ENCODE measurements at regions not wholly inside any gene's neighbourhood (a gene's known extent, or its start where the extent isn't known, plus 50 kb on each side); places are given as distances from the start of the nearest gene placed in this dataset.

DNA sequence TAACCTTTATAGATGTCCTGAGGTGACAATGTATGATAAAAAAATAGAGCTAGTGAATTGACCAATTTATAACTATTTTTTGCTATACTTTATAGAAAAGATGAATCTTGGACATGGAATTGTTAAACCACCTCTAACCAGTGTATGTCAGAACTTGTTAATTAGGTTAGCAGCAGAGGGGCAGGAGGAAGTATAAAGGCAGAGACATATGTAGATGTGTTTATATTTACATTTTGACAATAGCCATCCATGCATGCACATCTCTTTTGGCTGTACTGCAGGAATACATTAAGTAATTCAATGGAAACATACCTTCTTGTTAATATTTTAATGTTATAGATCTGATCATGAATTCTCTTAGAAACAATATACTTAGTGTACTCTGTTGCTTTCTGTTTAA, 254.6 kb upstream of the NT5E start:
- H3K4me3 ChIP-seq (ENCODE audit: low read depth, low read length) = no peak overlapping the region
- DNase-seq (ENCODE audit: low read depth) = no peak
- in situ Hi-C loops (cut with HindIII; ENCODE audit: low sequenced_read_pairs) = no loop called here
- TF ChIP-seq, protein P1, sequence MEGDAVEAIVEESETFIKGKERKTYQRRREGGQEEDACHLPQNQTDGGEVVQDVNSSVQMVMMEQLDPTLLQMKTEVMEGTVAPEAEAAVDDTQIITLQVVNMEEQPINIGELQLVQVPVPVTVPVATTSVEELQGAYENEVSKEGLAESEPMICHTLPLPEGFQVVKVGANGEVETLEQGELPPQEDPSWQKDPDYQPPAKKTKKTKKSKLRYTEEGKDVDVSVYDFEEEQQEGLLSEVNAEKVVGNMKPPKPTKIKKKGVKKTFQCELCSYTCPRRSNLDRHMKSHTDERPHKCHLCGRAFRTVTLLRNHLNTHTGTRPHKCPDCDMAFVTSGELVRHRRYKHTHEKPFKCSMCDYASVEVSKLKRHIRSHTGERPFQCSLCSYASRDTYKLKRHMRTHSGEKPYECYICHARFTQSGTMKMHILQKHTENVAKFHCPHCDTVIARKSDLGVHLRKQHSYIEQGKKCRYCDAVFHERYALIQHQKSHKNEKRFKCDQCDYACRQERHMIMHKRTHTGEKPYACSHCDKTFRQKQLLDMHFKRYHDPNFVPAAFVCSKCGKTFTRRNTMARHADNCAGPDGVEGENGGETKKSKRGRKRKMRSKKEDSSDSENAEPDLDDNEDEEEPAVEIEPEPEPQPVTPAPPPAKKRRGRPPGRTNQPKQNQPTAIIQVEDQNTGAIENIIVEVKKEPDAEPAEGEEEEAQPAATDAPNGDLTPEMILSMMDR (IDR thresholded peaks at IDR 0.05; ENCODE audit: low read depth, low read length, missing control alignments) = no peak

DNA sequence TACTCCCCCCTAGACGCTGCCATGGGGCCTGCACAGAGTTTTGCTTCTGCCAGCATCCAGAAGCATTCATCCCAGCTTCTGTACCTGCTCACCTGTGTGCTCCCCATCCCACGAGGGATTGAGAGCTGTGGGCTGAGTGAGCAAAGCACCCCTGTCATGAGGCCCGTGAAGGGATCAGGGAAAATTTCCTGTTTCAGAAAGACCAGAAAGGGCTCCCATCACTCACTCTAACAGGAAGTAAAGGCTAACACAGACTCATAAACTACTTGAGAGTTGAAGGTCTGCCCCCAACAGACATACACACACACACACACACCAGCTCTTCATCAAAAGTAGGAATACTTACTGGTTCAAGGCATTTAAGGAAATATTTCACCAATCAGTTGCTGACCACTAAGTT, 256.5 kb upstream of the NT5E start:
- DNase-seq (ENCODE audit: low read depth) = no peak
- in situ Hi-C loops (cut with HindIII; ENCODE audit: low sequenced_read_pairs) = no loop called here
- no peak overlapping the region for H3K4me3 ChIP-seq (ENCODE audit: low read depth, low read length)
- TF ChIP-seq, protein P1 (IDR thresholded peaks at IDR 0.05; ENCODE audit: low read depth, low read length, missing control alignments) = no peak

DNA sequence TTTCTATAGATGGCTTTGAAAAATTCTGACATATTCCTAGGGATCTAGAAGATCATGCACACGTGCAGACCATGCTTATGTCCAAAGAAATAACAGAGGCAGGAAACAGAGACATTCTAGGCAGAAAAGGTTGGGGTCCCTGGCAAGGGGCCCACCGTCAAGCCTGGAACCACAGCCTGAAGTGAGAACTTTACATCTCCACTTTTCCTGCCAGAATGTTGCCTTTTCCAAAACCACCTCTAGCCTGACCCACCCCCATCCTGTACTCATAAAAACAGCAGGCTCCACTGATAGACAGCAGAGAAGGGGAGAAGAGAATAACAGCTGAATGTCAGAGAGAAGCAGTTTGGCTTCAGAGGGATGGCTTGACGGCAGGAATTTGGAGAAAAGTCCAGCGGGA, 257.3 kb upstream of the NT5E start:
- no peak overlapping the region for H3K4me3 ChIP-seq (ENCODE audit: low read depth, low read length)
- TF ChIP-seq, protein P1 (IDR thresholded peaks at IDR 0.05; ENCODE audit: low read depth, low read length, missing control alignments) = no peak
- in situ Hi-C loops (cut with HindIII; ENCODE audit: low sequenced_read_pairs) = no loop called here
- DNase-seq (ENCODE audit: low read depth) = no peak

DNA sequence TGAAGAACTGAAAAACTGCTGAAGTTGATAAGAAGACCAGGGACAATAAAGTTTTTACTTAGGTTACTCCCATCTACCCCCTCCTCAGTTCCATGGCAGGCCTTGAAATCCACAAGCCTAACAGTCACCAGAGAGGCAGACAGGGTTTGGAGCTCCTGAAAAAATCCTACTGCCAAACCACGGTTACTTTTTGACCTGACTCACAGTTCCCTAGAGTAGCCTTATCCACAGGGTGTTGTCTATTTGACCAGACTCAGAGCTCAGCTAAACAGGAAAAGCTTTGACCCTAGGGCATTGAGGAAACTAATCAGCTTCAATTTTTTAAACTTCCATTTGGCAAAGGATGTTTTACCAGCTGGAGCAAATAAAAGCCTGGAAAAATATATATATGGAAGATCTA, 257.7 kb upstream of the NT5E start:
- in situ Hi-C loops (cut with HindIII; ENCODE audit: low sequenced_read_pairs) = no loop called here
- no peak overlapping the region for H3K4me3 ChIP-seq (ENCODE audit: low read depth, low read length)
- TF ChIP-seq, protein P1 (IDR thresholded peaks at IDR 0.05; ENCODE audit: low read depth, low read length, missing control alignments) = no peak
- DNase-seq (ENCODE audit: low read depth) = no peak

DNA sequence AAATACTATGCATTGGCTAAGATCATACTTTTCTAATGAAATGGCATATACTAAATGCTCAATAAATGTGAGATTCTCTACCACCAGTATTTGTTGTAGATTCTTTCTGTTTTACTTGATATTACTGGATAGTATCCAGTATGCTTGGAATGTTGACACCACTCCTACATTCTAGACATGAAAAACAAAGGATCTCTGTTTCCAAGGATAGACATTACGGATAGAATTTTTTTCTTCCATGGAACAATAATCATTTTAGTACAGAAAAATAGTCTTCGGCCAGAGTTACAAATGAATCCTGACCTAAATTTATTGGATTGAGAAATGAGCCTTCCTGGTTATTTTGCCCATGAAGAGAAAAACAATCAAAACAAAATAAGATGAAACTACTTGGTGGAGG, 258.2 kb upstream of the NT5E start:
- in situ Hi-C loops (cut with HindIII; ENCODE audit: low sequenced_read_pairs) = no loop called here
- no peak overlapping the region for H3K4me3 ChIP-seq (ENCODE audit: low read depth, low read length)
- DNase-seq (ENCODE audit: low read depth) = no peak
- TF ChIP-seq, protein P1 (IDR thresholded peaks at IDR 0.05; ENCODE audit: low read depth, low read length, missing control alignments) = no peak

DNA sequence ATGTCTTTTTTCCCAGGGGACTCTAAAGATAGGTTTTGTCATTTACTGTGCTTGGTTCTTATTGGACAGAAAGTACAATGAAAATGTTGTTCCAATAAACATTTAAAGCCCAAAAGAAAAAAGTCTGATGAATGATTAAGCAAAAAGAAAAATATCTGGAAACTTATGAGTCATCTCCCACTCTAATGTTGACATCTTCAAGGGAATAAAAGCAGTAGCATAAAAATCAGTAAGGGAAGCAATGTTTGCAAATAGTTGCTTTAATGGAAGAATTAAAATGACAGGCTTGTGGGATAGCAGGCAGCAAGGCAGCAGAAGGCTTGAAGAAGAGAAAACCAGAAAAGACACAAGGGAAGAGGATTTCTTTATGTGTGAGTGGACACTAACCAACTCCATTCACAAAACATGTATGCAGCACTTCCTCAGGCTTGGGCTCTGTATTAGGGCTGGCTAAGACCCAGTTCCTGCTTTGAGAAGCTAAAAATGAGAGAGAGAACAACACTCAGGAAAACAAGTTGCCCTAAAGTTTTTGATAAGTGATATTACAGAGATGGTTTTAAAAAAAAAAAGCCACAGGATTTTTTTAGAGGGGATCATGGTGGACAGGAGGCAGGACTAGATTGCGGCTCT, 263.2 kb upstream of the NT5E start:
- no peak overlapping the region for H3K4me3 ChIP-seq (ENCODE audit: low read depth, low read length)

More for the DNA sequence above, 263.2 kb upstream of the NT5E start:
- in situ Hi-C loops (cut with HindIII; ENCODE audit: low sequenced_read_pairs) = no loop called here
- TF ChIP-seq, protein P1 (IDR thresholded peaks at IDR 0.05; ENCODE audit: low read depth, low read length, missing control alignments) = no peak
- DNase-seq (ENCODE audit: low read depth) = no peak

All from astrocyte of the cerebellum (primary cell).